ENCODE measurements at regions not wholly inside any gene's neighbourhood (a gene's known extent, or its start where the extent isn't known, plus 50 kb on each side); places are given as distances from the start of the nearest gene placed in this dataset.

- H3K4me1 ChIP-seq (ENCODE audit: low read length), result no peaks in the 10 kb centered on the region
- no peak overlapping the region for H3K4me2 ChIP-seq (ENCODE audit: low read depth, low read length)
- no peaks in the 10 kb centered on the region for H3K79me2 ChIP-seq (ENCODE audit: low read length)
- H3F3A ChIP-seq (ENCODE audit: insufficient read depth, low read length), result no peaks in the 10 kb centered on the region
- no peaks in the 10 kb centered on the region for H4K20me1 ChIP-seq (ENCODE audit: insufficient read depth, low read length)
- TF ChIP-seq EZH2 (optimal IDR thresholded peaks at IDR 0.05; ENCODE audit: low read depth, low read length) (no peak), CTCF (IDR thresholded peaks at IDR 0.05; ENCODE audit: low read length) (no peak), EZH2phosphoT487 (IDR thresholded peaks at IDR 0.05; ENCODE audit: low read length) (no peak)
- no peak overlapping the region for H2AFZ ChIP-seq (ENCODE audit: low read length)
- no peaks in the 10 kb centered on the region for H3K9me3 ChIP-seq (replicated peaks; ENCODE audit: insufficient read depth, low read length)
- no peak overlapping the region for H3K9ac ChIP-seq (ENCODE audit: low read length)
- H3K4me3 ChIP-seq (ENCODE audit: low read length), result no peak overlapping the region
- H3K27ac ChIP-seq (ENCODE audit: low read length), result no peak overlapping the region
- H3K9me2 ChIP-seq (replicated peaks; ENCODE audit: insufficient read depth, low read length), result no peaks in the 10 kb centered on the region
- no peaks in the 10 kb centered on the region for H3K36me3 ChIP-seq (replicated peaks; ENCODE audit: insufficient read depth, low read length)
- no peaks in the 10 kb centered on the region for H3K27me3 ChIP-seq (replicated peaks; ENCODE audit: insufficient read depth, low read length)
- DNase-seq, result no peak
Observed at GRCh38 chr5:5667136-5667554, 244.7 kb downstream of the ICE1 start.

- TF ChIP-seq EZH2phosphoT487 (IDR thresholded peaks at IDR 0.05; ENCODE audit: low read length) (no peak), CTCF (IDR thresholded peaks at IDR 0.05; ENCODE audit: low read length) (no peak), EZH2 (optimal IDR thresholded peaks at IDR 0.05; ENCODE audit: low read depth, low read length) (no peak)
Observed at GRCh38 chr5:5666369-5666768, 243.9 kb downstream of the ICE1 start.

GRCh38 chr5:5666076-5666365 lies 243.5 kb downstream of the ICE1 start:
- Histone ChIP-seq H3K9me2 (replicated peaks; ENCODE audit: insufficient read depth, low read length) (no peaks in the 10 kb centered on the region), H3K27me3 (replicated peaks; ENCODE audit: insufficient read depth, low read length) (no peaks in the 10 kb centered on the region), H3F3A (ENCODE audit: insufficient read depth, low read length) (no peaks in the 10 kb centered on the region), H3K4me3 (ENCODE audit: low read length) (no peak overlapping the region), H3K79me2 (ENCODE audit: low read length) (no peaks in the 10 kb centered on the region), H3K4me1 (ENCODE audit: low read length) (no peaks in the 10 kb centered on the region), H4K20me1 (ENCODE audit: insufficient read depth, low read length) (no peaks in the 10 kb centered on the region), H3K4me2 (ENCODE audit: low read depth, low read length) (no peak overlapping the region), H2AFZ (ENCODE audit: low read length) (no peak overlapping the region), H3K9ac (ENCODE audit: low read length) (no peak overlapping the region), H3K27ac (ENCODE audit: low read length) (no peak overlapping the region), H3K36me3 (replicated peaks; ENCODE audit: insufficient read depth, low read length) (no peaks in the 10 kb centered on the region), H3K9me3 (replicated peaks; ENCODE audit: insufficient read depth, low read length) (no peaks in the 10 kb centered on the region)
- DNase-seq, result no peak
- TF ChIP-seq CTCF (IDR thresholded peaks at IDR 0.05; ENCODE audit: low read length) (no peak), EZH2phosphoT487 (IDR thresholded peaks at IDR 0.05; ENCODE audit: low read length) (no peak), EZH2 (optimal IDR thresholded peaks at IDR 0.05; ENCODE audit: low read depth, low read length) (no peak)

More at GRCh38 chr5:5666369-5666768, 243.9 kb downstream of the ICE1 start:
- Histone ChIP-seq H3K27ac (ENCODE audit: low read length) (no peak overlapping the region), H2AFZ (ENCODE audit: low read length) (no peak overlapping the region), H3K36me3 (replicated peaks; ENCODE audit: insufficient read depth, low read length) (no peaks in the 10 kb centered on the region), H4K20me1 (ENCODE audit: insufficient read depth, low read length) (no peaks in the 10 kb centered on the region), H3K27me3 (replicated peaks; ENCODE audit: insufficient read depth, low read length) (no peaks in the 10 kb centered on the region), H3K9me3 (replicated peaks; ENCODE audit: insufficient read depth, low read length) (no peaks in the 10 kb centered on the region), H3F3A (ENCODE audit: insufficient read depth, low read length) (no peaks in the 10 kb centered on the region), H3K4me3 (ENCODE audit: low read length) (no peak overlapping the region), H3K9me2 (replicated peaks; ENCODE audit: insufficient read depth, low read length) (no peaks in the 10 kb centered on the region), H3K79me2 (ENCODE audit: low read length) (no peaks in the 10 kb centered on the region), H3K4me1 (ENCODE audit: low read length) (no peaks in the 10 kb centered on the region), H3K9ac (ENCODE audit: low read length) (no peak overlapping the region), H3K4me2 (ENCODE audit: low read depth, low read length) (no peak overlapping the region)
- DNase-seq, result no peak

All from MM.1S (cell line).